GM12874 (cell line): ENCODE measurements at regions not wholly inside any gene's neighbourhood (a gene's known extent, or its start where the extent isn't known, plus 50 kb on each side); places are given as distances from the start of the nearest gene placed in this dataset.

Source experiments
- TF ChIP-seq, protein P1 (sequence below): IDR thresholded peaks from 2 replicates; pipeline ENCODE4 v1.5.1; 2011; ENCODE audit warnings: low read depth, mild to moderate bottlenecking, control low read depth, low read length, moderate library complexity; ENCODE audit not compliant: insufficient read depth

DNA sequence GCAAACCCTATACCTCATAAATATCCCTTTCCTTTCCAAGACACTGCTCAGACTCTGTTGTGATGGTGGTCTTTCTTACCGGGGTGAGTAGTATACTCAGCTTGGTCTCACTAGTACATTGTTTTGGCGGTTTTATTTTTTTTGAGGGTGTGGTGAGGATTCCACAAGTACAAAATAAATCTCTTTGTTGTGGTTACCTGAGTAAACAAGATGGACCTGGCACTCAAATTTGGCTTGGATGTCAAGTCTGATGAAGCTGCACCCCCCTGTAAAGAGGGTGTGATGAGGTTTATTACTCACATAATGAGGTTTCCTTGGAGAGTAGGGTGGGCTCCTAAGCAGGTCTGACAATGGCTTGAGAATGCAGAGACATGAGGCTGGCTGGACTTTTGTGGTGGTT is 68.2 kb upstream of the KCNJ6 start:
- TF ChIP-seq, protein P1, sequence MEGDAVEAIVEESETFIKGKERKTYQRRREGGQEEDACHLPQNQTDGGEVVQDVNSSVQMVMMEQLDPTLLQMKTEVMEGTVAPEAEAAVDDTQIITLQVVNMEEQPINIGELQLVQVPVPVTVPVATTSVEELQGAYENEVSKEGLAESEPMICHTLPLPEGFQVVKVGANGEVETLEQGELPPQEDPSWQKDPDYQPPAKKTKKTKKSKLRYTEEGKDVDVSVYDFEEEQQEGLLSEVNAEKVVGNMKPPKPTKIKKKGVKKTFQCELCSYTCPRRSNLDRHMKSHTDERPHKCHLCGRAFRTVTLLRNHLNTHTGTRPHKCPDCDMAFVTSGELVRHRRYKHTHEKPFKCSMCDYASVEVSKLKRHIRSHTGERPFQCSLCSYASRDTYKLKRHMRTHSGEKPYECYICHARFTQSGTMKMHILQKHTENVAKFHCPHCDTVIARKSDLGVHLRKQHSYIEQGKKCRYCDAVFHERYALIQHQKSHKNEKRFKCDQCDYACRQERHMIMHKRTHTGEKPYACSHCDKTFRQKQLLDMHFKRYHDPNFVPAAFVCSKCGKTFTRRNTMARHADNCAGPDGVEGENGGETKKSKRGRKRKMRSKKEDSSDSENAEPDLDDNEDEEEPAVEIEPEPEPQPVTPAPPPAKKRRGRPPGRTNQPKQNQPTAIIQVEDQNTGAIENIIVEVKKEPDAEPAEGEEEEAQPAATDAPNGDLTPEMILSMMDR = no peak

DNA sequence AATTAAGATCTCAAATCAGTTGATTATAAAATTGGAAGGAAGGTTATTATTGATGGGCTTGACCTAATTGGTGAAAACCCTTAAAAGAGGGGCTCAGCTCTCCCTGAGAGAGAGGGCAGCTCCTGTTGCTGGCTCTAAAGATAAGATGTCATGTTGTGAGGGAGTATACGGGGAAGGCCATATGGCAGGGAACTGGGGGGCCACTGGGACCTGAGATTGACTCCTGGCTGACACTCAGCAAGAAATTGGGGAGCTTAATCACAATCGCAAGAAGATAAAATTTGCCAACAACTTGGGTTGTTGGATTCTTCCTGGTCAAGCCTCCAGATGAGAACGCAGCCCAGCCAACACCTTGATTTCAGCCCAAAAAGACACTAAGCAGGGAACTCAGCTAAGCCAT is 69.7 kb upstream of the KCNJ6 start:
- TF ChIP-seq, protein P1 = no peak

DNA sequence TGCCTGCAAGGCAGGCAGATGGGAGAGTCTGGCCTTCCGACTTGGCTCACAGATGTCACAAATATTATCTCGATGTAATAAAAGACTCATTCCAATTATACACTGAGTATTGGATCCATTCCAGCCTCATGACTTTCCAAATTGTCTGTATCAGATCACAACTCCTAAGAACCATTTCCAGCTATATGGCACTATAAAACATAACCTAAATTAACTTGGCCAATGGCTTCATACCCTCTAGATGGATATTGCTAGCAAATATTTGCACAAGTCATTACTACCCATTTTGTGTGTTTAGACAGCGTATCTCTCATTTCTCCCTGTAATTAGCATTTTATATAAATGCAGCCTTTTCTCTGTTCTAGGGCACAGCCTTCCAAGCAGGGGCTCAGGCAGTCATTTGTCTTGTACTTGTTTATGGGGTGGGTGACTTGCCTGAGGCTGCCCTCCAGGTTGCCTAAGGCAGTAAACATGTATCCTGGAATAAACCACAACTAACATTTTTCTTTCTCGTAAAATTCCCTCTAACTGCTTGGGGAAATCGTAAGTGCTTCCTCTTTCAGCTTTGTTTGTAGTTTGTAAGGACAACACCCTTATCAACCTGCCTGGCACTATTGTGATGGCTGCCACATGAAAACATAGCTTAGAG is 70.6 kb upstream of the KCNJ6 start:
- TF ChIP-seq, protein P1 = no peak

DNA sequence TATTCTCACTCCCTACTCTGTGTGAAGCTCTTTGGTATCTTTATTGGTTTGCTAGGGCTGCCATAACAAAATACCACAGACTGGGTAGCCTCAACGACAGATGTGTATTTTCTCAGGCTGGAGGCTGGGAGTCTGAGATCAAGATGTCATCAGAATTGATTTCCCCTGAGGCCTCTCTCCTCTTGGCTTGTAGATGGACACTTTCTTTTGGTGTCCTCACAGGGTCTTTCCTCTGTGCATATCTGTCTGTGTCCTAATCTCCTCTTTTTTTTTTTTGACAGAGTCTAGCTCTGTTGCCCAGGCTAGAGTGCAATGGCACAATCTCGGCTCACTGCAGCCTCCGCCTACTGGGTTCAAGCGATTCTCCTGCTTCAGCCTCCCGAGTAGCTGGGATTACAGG is 71.4 kb upstream of the KCNJ6 start:
- TF ChIP-seq, protein P1 = no peak

DNA sequence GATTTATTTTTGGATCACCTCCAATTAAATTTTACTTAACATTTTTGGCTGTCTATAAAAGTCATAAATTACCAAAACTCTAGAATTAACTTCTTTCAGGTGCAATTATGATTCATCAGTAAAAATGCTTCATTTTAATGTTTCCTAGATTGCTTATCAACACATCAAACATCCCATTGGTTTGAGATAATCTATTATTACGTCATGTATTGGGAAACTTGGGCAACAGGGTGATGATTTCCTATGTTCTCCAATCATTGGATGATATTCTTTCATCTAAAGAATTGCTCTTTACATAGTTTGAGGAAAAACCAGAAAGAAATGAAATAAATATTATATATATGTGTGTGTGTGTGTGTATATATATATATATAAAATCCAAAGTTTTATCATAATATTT is 76.8 kb upstream of the KCNJ6 start:
- TF ChIP-seq, protein P1 = no peak

DNA sequence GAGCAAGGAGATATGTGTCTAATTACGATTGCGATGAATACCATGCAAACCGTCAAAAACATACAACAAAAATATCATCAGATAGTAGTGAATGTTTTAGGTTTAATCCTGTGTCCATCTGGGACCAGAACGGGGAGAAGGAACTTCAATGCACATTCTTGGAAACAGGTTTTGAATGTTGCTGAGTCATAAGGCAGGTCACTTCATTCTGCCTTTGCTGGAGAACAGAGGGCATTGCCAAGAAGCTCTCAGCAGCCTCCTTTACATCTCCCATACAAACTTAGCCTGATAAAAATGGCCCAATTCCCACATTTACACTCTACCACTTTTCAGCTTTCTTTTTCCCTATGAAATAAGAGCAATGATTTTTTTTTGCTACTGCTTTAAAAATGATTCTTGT is 78.0 kb upstream of the KCNJ6 start:
- TF ChIP-seq, protein P1 = no peak

DNA sequence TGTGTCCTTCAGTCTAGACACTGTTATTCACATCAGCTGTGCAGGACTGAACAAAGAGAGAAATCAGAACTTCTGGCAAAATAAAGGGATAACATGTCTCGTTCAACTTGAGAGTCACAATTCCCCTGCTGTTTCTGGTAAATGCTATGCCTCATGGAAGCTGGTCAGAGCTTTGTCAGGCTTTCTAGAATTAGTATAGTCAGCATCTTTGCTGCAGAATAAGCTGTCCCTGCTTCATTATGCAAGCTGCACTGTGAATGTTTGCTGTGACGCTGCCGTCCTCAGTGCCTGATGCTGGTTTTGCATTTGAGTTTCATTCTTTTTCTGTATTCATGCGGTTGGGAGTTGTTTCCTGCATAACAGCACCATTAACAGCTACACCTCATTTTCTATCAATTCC is 96.4 kb upstream of the KCNJ6 start:
- TF ChIP-seq, protein P1 = no peak
